Left ventricle myocardium inferior (tissue), 1 donor: ENCODE measurements at regions not wholly inside any gene's neighbourhood (a gene's known extent, or its start where the extent isn't known, plus 50 kb on each side); places are given as distances from the start of the nearest gene placed in this dataset.

Experiments
- DNase-seq: peaks from one replicate; pipeline ENCODE4 v3.0.0-alpha.2; 2020
- H3K27ac ChIP-seq: fragments of 200-600 bp; replicated peaks from 2 replicates; pipeline ENCODE4 v1.8.0; 2021
- H3K27me3 ChIP-seq: fragments of 200-600 bp; 2 replicates; pipeline ENCODE4 v1.8.0; 2021; ENCODE audit warnings: low read depth
- H3K36me3 ChIP-seq: fragments of 200-600 bp; 2 replicates; pipeline ENCODE4 v1.8.0; 2021
- H3K4me1 ChIP-seq: fragments of 200-600 bp; 2 replicates; pipeline ENCODE4 v1.8.0; 2021
- H3K4me3 ChIP-seq: fragments of 200-600 bp; 2 replicates; pipeline ENCODE4 v1.8.0; 2021; ENCODE audit warnings: mild to moderate bottlenecking, moderate library complexity
- H3K9me3 ChIP-seq: fragments of 200-600 bp; replicated peaks from 2 replicates; pipeline ENCODE4 v1.8.0; 2021
- CTCF ChIP-seq: fragments of 200-600 bp; IDR thresholded peaks from 2 replicates; pipeline ENCODE4 v1.8.0; 2021; ENCODE audit warnings: antibody characterized with exemption, mild to moderate bottlenecking, borderline replicate concordance
- intact Hi-C: fragments of 100-400 bp; cut with micrococcal nuclease; formaldehyde crosslinking; loops from one replicate; pipeline ENCODE4 v1.11.0; 2022
- donor health status: DM: no; HTN: yes; CAD: no; lungs with severe emphysema.

GRCh38 chr12:25730489-25731349 lies 177.6 kb upstream of the LMNTD1 start:
- no peaks in the 10 kb centered on the region for H3K4me1 ChIP-seq
- peaks cover 3% of the 10 kb centered on the region for H3K9me3 ChIP-seq
- DNase-seq = no peak
- no peak overlapping the region for H3K27ac ChIP-seq
- no peak overlapping the region for H3K4me3 ChIP-seq
- TF ChIP-seq CTCF = no peak
- H3K36me3 ChIP-seq = no peaks in the 10 kb centered on the region
- H3K27me3 ChIP-seq = no peaks in the 10 kb centered on the region
- intact Hi-C loops = no loop called here

GRCh38 chr12:25733541-25733940 lies 180.5 kb upstream of the LMNTD1 start:
- no peak for DNase-seq
- H3K27ac ChIP-seq = no peak overlapping the region
- no peaks in the 10 kb centered on the region for H3K4me1 ChIP-seq
- H3K4me3 ChIP-seq = no peak overlapping the region
- H3K27me3 ChIP-seq = no peaks in the 10 kb centered on the region
- intact Hi-C loops = no loop called here
- no peaks in the 10 kb centered on the region for H3K36me3 ChIP-seq
- TF ChIP-seq CTCF = no peak
- no peaks in the 10 kb centered on the region for H3K9me3 ChIP-seq

GRCh38 chr12:25734529-25735180 lies 181.6 kb upstream of the LMNTD1 start:
- Histone ChIP-seq H3K9me3 (no peaks in the 10 kb centered on the region), H3K27ac (no peak overlapping the region), H3K36me3 (no peaks in the 10 kb centered on the region), H3K4me1 (no peaks in the 10 kb centered on the region), H3K27me3 (no peaks in the 10 kb centered on the region), H3K4me3 (no peak overlapping the region)
- DNase-seq = no peak
- no peak for TF ChIP-seq CTCF
- intact Hi-C loops = no loop called here

GRCh38 chr12:25740617-25741016 lies 187.5 kb upstream of the LMNTD1 start:
- Histone ChIP-seq H3K4me1 (no peaks in the 10 kb centered on the region), H3K4me3 (no peak overlapping the region), H3K27me3 (no peaks in the 10 kb centered on the region), H3K36me3 (no peaks in the 10 kb centered on the region), H3K9me3 (no peaks in the 10 kb centered on the region), H3K27ac (no peak overlapping the region)
- intact Hi-C loops = no loop called here
- no peak for TF ChIP-seq CTCF
- DNase-seq = no peak

GRCh38 chr12:25741917-25742316 lies 188.8 kb upstream of the LMNTD1 start:
- Histone ChIP-seq H3K27ac (no peak overlapping the region), H3K4me1 (no peaks in the 10 kb centered on the region), H3K9me3 (no peaks in the 10 kb centered on the region), H3K4me3 (no peak overlapping the region), H3K36me3 (no peaks in the 10 kb centered on the region), H3K27me3 (no peaks in the 10 kb centered on the region)
- intact Hi-C loops = no loop called here
- DNase-seq = no peak
- TF ChIP-seq CTCF = no peak
